Fibroblast of the aortic adventitia (primary cell): ENCODE measurements at regions not wholly inside any gene's neighbourhood (a gene's known extent, or its start where the extent isn't known, plus 50 kb on each side); places are given as distances from the start of the nearest gene placed in this dataset.

Experiments used
- DNase-seq: peaks from one replicate; pipeline ENCODE4 v3.0.0-alpha.2; 2010; ENCODE audit warnings: low read depth
- H3K4me3 ChIP-seq: 2 replicates; pipeline ENCODE4 v1.5.1; 2011; ENCODE audit warnings: low read depth, mild to moderate bottlenecking, control low read depth, low read length, moderate library complexity
- TF ChIP-seq, protein P1 (sequence below): IDR thresholded peaks from 2 replicates; pipeline ENCODE4 v1.5.1; 2011; ENCODE audit warnings: mild to moderate bottlenecking, low read length, control low read depth, inconsistent platforms; ENCODE audit not compliant: insufficient read depth

DNA sequence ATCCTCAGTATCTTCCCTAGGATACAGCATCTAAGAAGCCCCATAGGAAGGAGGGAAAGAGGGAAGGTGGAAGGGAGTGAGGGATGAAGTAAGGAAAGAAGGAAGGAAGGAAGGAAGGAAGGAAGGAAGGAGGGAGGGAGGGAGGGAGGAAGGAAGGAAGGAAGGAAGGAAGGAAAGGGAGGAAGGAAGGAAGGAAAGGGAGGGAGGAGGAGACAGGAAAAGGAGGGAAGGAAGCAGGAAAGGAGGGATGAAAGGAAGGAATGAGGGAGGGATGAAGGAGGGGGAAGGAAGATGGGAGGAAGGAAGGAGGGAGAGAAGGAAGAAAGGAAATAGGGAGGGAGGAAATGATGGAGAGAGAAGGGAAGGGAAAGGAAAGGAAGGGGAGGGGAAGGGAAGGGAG, 455.6 kb upstream of the ZMIZ1 start:
- TF ChIP-seq, protein P1, sequence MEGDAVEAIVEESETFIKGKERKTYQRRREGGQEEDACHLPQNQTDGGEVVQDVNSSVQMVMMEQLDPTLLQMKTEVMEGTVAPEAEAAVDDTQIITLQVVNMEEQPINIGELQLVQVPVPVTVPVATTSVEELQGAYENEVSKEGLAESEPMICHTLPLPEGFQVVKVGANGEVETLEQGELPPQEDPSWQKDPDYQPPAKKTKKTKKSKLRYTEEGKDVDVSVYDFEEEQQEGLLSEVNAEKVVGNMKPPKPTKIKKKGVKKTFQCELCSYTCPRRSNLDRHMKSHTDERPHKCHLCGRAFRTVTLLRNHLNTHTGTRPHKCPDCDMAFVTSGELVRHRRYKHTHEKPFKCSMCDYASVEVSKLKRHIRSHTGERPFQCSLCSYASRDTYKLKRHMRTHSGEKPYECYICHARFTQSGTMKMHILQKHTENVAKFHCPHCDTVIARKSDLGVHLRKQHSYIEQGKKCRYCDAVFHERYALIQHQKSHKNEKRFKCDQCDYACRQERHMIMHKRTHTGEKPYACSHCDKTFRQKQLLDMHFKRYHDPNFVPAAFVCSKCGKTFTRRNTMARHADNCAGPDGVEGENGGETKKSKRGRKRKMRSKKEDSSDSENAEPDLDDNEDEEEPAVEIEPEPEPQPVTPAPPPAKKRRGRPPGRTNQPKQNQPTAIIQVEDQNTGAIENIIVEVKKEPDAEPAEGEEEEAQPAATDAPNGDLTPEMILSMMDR, result no peak
- H3K4me3 ChIP-seq, result no peak overlapping the region
- no peak for DNase-seq

DNA sequence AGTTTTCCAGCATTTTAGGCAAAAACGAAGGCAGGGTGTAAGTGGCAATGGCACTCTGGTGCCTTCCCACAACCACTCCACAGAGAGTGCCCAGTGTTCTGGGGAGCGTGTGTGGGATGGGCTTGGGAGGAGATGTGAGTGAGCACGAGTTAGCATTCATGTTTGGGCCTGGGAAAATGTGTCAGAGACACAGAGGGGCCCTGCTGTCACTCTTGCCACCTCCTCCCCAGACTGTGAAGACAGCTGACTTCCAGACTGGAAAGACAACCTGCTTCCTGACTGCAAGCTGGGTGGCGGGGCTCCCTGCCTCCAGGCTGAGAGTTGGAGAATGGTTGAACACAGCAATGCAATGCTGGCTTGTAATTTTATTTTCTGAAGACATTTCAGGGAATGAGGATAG, 454.5 kb upstream of the ZMIZ1 start:
- DNase-seq, result no peak
- TF ChIP-seq, protein P1, result no peak
- no peak overlapping the region for H3K4me3 ChIP-seq

DNA sequence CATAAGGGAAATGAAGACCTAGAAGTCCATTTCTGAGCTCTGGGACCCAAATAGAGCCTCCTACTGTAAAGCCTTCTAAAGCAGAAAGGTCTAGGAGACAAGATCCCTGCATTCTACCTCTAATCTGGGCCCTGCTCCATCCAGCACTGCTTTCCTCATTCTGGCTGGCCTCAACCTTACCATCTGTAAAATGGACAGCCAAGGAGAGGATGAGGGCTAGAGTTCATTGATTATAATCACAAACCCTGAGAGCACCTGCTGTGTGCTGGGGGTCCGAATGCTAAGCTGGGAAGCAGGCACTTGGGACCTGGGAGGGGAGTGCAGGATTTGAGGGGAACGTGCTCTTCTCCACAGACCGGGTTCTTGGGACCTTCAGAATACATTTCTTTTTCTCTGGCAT, 454.0 kb upstream of the ZMIZ1 start:
- no peak overlapping the region for H3K4me3 ChIP-seq
- DNase-seq, result no peak
- TF ChIP-seq, protein P1, result no peak

DNA sequence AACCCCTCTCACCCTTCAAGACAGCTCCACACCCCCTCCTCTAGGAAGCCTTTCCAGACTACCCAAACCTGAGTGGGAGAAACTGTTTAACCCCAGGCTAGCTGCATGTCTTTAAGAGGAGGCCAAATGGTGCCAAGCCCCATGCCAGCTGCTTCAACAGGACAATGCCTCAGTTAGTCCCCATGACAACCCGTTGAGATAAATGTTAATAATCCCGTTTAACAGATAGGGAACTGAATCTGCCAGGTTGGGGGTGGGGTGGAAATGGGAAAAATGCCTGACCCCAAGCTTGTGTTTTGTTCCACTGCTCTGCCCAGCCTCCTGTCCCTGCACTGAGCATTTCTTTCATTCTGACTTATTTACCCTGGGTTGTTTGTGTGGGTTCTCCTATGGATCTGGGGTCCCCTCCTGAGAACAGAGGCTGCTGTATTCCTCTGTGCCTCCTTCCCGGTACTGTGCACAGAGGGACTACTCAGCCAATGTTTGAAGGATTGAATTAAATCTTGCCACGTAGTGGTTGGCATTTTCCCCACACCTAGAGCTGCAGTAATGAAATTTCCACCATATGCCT, 452.6 kb upstream of the ZMIZ1 start:
- H3K4me3 ChIP-seq, result no peak overlapping the region
- no peak for DNase-seq
- TF ChIP-seq, protein P1, result no peak

DNA sequence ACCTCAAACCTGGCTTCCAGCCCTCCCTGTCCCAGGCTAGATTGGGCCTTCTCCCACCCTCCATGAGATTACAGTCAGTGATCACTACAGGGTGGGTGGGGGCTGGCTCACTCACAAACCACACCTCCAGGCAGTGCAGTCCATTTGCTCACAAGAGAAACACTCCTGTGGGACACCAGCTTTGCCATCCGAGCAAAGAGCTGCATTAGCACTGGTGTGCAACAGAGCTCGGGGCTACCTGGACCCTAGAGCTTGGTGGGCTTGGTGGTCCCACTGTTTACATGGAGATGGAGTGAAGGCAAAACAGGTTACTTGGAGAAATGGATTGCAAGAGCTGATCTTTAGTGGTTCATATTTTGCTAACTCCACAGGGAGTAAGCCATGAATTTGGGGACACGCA, 451.7 kb upstream of the ZMIZ1 start:
- no peak for DNase-seq
- TF ChIP-seq, protein P1, result no peak
- no peak overlapping the region for H3K4me3 ChIP-seq

DNA sequence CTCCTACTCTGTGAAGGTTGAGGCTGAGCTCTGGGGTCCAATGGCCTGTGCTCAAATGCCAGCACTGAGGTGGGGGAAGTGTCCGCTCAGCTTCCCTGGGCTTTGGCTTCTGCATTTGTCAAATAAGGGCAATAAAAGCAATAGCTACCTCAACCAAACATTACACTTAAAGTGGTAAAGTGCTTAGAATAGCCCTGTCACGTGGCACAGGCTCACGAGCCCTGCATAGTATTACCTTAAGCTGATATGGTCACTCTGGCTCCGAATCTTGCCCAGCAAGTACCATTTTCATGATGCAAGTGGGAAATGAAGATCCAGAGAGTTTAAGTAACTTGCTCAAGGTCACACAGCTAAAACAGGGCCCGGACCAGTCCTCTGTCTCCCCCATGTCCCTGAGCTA, 451.1 kb upstream of the ZMIZ1 start:
- TF ChIP-seq, protein P1, result no peak
- DNase-seq, result no peak
- no peak overlapping the region for H3K4me3 ChIP-seq

DNA sequence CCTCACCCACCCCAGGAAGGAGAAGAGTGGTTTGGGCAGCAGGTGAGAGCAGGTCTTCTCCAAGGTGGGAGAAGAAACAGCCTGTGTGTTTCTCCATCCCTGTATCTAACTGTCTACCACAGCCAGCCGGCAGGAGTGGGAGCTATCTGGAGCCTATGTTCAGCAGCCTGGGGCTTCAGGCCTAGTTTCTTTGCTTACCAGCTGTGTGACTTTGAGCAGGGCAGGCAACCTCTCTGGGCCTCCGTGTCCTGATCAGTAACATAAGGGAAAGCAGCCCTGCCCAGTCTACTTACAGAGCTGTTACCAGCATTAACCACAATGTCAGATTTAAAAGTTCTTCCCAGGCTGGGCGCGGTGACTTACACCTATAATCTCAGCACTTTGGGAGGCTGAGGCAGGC, 450.7 kb upstream of the ZMIZ1 start:
- H3K4me3 ChIP-seq, result no peak overlapping the region
- TF ChIP-seq, protein P1, result no peak
- no peak for DNase-seq
